GM21717 (cell line): ENCODE measurements at regions not wholly inside any gene's neighbourhood (a gene's known extent, or its start where the extent isn't known, plus 50 kb on each side); places are given as distances from the start of the nearest gene placed in this dataset.
"Not testable (repeated sequence)": the region's sequence is repeated elsewhere in the genome, so short reads cannot be mapped to it uniquely, and the experiment has no call there.

Source experiments
- ATAC-seq: cut with Tn5 transposase; IDR thresholded peaks from one replicate; pipeline ENCODE4 v1.9.1; 2021; ENCODE audit warnings: mild to moderate bottlenecking, moderate library complexity; ENCODE audit not compliant: unreplicated experiment

- ATAC-seq = peak; percentile 79
Measured at GRCh38 chrX:118212817-118213183, 96.2 kb upstream of the KLHL13 start.

DNA sequence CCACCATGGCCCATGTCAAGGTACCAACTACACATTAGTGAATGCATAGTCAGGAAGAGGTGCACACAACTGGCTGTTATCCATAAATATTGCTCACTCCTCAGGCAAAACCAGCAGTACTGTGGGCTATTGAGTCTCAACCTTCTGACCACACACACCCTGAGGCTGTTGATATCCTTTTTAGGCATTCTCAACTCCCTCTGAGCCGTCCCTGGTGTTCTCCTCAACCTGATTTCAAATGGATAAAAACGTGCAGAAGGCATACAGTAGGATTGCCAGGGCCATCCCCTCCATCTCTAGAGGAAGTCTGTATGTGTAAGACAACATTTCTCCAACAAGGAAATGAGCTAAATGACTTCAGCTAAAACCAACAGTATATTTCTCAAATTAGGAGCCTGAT, 98.7 kb upstream of the KLHL13 start:
- ATAC-seq = no peak

GRCh38 chrX:118216087-118216486, 99.5 kb upstream of the KLHL13 start:
- ATAC-seq = no peak

DNA sequence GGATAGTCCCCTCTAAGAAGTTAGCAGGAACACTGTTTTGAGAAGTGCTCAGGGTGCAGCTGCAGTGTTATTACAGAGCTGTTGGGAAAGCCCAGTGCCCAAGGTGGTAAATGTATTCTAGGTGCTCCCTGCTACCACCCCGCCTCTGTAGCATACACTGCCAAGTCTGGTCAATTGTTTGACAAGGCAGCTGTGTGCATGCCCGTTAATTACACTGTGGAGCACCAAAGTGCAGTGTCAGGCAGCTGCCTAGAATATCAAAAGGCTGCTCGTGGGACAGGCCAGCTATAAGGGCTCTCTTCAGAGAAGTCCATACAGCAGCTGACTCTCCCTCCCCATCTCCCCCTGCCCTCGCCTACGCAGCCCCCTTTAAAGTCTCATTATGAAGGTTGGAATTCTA, 99.9 kb upstream of the KLHL13 start:
- no peak for ATAC-seq

DNA sequence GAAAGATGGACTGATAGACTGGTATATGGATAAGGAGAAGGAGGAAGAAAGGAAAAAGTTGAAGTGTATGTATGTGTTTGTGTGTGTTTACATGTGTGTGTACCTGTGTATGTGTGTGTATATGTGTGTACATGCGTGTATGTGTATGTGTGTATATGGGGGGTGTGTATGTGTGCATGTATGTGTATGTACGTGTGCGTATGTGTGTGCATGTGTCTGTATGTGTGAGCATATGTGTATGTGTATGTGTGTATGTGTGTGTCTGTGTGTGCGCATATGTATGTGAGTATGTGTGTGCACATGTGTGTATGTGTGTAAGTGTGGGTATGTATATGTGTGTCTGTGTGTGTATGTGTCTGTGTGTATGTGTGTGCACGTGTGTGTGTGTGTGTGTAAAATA, 101.5 kb upstream of the KLHL13 start:
- no peak for ATAC-seq

GRCh38 chrX:118218940-118219339, 102.3 kb upstream of the KLHL13 start:
- ATAC-seq = no peak

DNA sequence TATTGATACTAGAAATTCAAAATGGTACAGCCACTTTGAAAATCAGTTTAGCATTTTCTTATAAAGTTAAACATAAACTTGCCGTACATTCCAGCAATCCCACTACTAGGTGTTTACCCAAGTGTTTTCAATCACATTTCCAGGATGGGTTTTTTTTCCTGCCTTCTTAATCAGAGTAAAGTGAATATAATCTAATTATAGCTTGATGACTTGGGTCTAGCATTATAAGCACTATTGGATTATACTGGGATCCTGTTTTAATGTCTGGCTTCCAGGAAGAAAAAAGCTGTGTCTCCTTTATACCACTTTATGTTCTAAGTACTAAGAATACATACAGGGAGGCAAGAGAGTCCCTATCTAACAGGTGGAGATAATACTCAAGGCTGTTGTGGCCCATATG, 103.3 kb upstream of the KLHL13 start:
- ATAC-seq = no peak

DNA sequence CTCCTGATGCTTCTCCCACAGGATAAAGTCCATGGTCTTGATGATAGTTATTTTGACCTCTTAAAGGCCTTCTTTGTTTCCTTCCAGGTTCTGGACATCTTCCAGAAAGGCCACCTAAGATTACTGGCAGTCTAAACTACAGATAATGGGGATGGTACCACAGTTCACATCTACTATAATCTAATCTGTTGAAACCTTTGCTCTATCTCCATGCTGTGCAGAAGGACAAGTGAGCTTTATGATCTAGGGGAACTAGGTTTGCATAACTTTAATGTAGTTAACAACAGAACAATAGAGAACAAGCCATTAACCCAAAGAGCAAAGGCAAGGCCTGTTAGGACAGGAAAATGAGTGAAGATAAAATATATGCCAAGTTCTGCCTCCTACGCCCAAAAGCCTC, 103.9 kb upstream of the KLHL13 start:
- no peak for ATAC-seq

- no peak for ATAC-seq
Measured at GRCh38 chrX:118221270-118221669, 104.7 kb upstream of the KLHL13 start.

GRCh38 chrX:118221733-118222132, 105.1 kb upstream of the KLHL13 start:
- ATAC-seq = no peak

GRCh38 chrX:118222421-118222820, 105.8 kb upstream of the KLHL13 start:
- ATAC-seq = no peak

DNA sequence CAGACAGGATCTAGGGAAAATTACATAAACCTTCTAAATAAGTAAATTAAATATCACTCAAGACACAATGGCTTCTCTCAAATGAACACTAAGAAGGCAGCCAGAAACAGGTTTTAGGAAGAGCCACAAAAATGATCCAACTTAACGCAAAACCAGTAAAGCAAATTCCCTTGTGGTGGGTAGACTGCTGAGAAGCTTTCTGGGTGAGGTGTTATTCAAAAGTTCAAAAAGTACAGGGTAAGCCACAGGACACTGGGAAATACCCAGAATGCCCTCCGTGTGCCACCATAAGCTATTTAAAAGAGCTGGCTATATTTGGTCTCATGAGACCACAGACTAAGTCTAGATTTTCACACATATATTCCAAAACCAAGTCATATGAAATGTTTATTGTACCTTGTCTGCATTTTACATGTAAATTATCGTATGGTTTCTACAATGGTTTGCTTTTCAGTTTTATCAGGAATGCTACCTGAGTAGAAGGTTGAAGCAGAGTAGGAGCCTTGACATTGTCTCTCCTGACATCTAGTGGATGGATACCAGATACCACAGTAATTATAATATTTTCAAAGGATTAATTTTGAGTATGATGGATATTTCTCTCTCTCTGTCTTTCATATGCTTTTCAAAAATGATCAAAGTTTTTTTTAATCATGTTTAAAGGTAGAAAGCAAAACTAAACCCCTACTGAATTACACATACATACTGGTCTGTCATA, 109.3 kb upstream of the KLHL13 start:
- ATAC-seq = peak; percentile 83

DNA sequence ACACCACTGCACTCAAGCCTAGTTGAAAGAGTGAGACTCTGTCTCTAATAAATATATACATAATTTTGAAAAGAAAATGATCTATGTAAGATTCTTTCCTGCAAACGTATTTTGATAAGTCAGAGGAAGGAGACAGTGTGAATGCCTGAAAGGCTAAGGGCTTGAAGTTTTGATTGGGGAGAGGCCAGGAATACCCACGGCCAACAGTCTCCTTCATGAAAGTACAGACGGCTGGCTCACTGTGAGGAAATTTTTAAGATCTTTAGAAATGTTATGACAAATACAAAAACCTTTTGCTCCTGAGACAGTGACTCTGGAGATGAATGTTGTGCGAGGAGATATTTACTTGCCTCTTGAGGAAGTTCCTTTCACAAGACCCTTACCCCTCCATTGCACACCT, 111.4 kb upstream of the KLHL13 start:
- no peak for ATAC-seq

- no peak for ATAC-seq
Measured at GRCh38 chrX:118228456-118228855, 111.8 kb upstream of the KLHL13 start.

- no peak for ATAC-seq
Measured at GRCh38 chrX:118231464-118231863, 114.4 kb upstream of the WDR44 start.

GRCh38 chrX:118239178-118239870, 106.6 kb upstream of the WDR44 start:
- ATAC-seq = no peak

DNA sequence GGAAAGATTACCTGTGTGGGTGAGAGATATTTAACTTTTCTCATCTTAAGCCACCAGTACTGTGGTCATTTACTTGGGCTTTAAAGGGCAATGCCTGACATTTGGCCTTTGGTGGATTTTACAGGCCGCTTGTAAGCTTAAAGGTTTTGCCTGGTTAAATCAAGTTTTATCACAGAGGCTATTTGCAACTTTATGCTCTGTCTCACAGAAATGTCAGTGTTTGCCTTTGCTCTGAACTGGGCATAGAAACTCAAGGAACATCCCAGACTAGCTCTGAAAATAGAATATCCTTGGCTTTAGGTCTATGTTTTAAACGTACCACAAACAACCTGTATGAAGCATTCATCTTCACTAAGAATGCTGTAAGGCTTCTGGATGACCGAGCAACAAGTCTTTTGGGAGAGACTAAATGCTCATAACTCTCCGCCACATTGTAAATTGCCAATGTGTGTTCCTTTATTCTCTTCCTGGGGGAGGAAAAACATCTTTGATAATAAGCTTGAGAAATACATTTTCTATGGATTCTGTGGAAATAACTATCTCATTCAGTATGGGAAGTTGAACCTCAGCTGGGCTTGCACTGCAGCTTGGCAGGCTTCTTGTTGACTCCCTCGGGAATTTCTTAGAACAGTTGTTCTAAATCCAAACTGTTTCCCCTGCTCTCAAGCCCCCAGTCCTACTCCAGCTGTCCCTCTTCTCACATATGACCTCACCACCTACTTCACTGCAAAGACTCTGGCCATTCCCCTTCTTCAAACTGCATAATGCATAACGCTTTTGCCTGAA, 105.8 kb upstream of the WDR44 start:
- no peak for ATAC-seq

- not testable (repeated sequence) for ATAC-seq
Measured at GRCh38 chrX:118246961-118247360, 98.9 kb upstream of the WDR44 start.

DNA sequence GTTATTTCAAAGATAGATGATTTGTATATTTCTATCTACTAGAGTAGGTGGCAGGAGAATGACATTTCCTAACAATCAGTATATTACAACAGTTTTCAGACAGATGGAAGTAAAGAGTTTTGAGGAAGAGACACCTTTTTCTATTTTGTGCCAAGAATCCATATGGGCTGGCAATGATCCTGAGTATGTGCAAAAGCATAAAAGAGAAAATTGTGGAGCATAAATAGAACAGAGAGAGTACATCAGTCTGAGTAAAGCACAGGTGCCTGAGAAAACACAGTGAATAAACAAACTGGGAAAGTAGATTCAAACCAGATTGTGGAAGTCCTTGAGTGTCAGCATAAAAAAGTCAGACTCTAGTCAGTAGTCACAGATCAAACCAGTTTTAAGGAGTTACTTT, 96.8 kb upstream of the WDR44 start:
- no peak for ATAC-seq

- ATAC-seq = no peak
Measured at GRCh38 chrX:118250445-118250844, 95.5 kb upstream of the WDR44 start.

- ATAC-seq = no peak
Measured at GRCh38 chrX:118251271-118251670, 94.6 kb upstream of the WDR44 start.

DNA sequence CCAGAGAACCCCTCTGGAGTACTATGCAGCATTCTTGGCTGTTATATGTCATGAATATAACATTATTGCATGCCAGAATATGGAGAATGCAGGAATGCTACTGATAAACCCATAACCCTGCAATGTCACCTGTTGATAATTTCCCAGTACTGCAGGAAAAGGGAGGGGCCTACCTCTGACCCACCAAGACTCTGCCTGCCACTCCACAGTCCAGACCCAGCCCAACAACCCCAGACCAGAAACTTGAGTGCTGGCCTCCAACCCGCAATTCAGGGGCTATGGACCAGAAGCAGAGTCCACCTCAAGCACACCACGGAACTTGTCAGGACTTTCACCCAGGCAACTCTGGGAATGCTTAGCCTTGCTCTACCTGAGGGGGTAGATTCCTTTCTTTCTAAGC, 92.9 kb upstream of the WDR44 start:
- ATAC-seq = no peak
